ENCODE measurements at regions not wholly inside any gene's neighbourhood (a gene's known extent, or its start where the extent isn't known, plus 50 kb on each side); places are given as distances from the start of the nearest gene placed in this dataset.
A peak's percentile ranks its signal among the peaks of the same experiment; 100 is the strongest.

- H3K4me3 ChIP-seq (ENCODE audit: low read length), result no peak overlapping the region
- no peak for TF ChIP-seq CTCF (IDR thresholded peaks at IDR 0.05; ENCODE audit: insufficient read depth, low read depth, low read length, missing control alignments)
- peak; percentile 60 for DNase-seq (ENCODE audit: low read depth)
Measured at GRCh38 chr6:79330704-79331103, 96.2 kb upstream of the HMGN3 start.

GRCh38 chr6:79313254-79313653 is 78.8 kb upstream of the HMGN3 start:
- TF ChIP-seq CTCF (IDR thresholded peaks at IDR 0.05; ENCODE audit: insufficient read depth, low read depth, low read length, missing control alignments), result no peak
- H3K4me3 ChIP-seq (ENCODE audit: low read length), result no peak overlapping the region
- DNase-seq (ENCODE audit: low read depth), result peak; percentile 100

- H3K4me3 ChIP-seq (ENCODE audit: low read length), result no peak overlapping the region
- no peak for TF ChIP-seq CTCF (IDR thresholded peaks at IDR 0.05; ENCODE audit: insufficient read depth, low read depth, low read length, missing control alignments)
- DNase-seq (ENCODE audit: low read depth), result peak; percentile 98
Measured at GRCh38 chr6:79307321-79308036, 73.0 kb upstream of the HMGN3 start.

GRCh38 chr6:79305020-79305419 is 70.5 kb upstream of the HMGN3 start:
- H3K4me3 ChIP-seq (ENCODE audit: low read length), result no peak overlapping the region
- DNase-seq (ENCODE audit: low read depth), result no peak
- TF ChIP-seq CTCF (IDR thresholded peaks at IDR 0.05; ENCODE audit: insufficient read depth, low read depth, low read length, missing control alignments), result no peak

GRCh38 chr6:79302341-79302740 is 67.9 kb upstream of the HMGN3 start:
- no peak overlapping the region for H3K4me3 ChIP-seq (ENCODE audit: low read length)
- no peak for TF ChIP-seq CTCF (IDR thresholded peaks at IDR 0.05; ENCODE audit: insufficient read depth, low read depth, low read length, missing control alignments)
- DNase-seq (ENCODE audit: low read depth), result peak; percentile 89

GRCh38 chr6:79301290-79301689 is 66.8 kb upstream of the HMGN3 start:
- no peak overlapping the region for H3K4me3 ChIP-seq (ENCODE audit: low read length)
- peak; percentile 56 for DNase-seq (ENCODE audit: low read depth)
- no peak for TF ChIP-seq CTCF (IDR thresholded peaks at IDR 0.05; ENCODE audit: insufficient read depth, low read depth, low read length, missing control alignments)

- TF ChIP-seq CTCF (IDR thresholded peaks at IDR 0.05; ENCODE audit: insufficient read depth, low read depth, low read length, missing control alignments), result no peak
- no peak overlapping the region for H3K4me3 ChIP-seq (ENCODE audit: low read length)
- peak; percentile 44 for DNase-seq (ENCODE audit: low read depth)
Measured at GRCh38 chr6:79296211-79296610, 61.7 kb upstream of the HMGN3 start.

Measured in epithelial cell of esophagus (primary cell).